ENCODE measurements at regions not wholly inside any gene's neighbourhood (a gene's known extent, or its start where the extent isn't known, plus 50 kb on each side); places are given as distances from the start of the nearest gene placed in this dataset.

- no peak for TF ChIP-seq POLR2AphosphoS5 (IDR thresholded peaks at IDR 0.05; ENCODE audit: borderline replicate concordance, low read depth, low read length)
- TF ChIP-seq EZH2 (IDR thresholded peaks at IDR 0.05) = no peak
These were observed 615.2 kb upstream of the TBL1XR1 start for GRCh38 chr3:177812492-177812891.

All from SK-N-MC (cell line).